ENCODE measurements at regions not wholly inside any gene's neighbourhood (a gene's known extent, or its start where the extent isn't known, plus 50 kb on each side); places are given as distances from the start of the nearest gene placed in this dataset.

DNA sequence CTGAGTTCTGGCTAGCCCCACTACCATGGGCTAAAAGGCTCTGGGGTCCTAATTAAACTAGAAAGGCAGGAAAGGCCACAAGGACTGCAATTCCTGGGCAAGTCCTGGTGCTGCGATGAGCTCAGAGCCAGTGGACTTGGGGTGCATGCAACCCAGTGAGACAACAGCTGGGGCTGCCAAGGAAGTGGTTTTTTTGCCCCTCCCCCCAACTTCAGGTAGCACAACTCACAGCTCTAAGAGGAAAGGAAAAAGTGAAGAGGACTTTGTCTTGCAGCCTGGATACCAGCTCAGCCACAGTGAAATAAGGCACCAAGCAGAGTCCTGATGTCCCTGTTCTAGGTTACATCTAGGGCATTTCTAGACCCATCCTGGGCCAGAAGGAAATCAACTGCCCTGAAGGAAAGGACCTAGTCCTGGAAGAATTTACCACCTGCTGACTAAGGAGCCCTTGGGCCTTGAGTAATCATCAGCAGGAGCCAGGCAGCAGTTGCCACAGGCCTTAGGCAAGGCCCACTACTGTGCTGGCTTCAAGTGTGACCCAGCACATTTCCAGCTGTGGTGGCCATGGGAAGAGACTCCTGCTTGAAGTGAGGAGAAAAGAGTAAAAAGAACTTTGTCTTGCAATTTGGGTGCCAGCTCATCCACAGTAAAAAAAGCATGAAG lies 358.4 kb downstream of the BTBD3 start:
- no peak for DNase-seq (ENCODE audit: low read depth)

DNA sequence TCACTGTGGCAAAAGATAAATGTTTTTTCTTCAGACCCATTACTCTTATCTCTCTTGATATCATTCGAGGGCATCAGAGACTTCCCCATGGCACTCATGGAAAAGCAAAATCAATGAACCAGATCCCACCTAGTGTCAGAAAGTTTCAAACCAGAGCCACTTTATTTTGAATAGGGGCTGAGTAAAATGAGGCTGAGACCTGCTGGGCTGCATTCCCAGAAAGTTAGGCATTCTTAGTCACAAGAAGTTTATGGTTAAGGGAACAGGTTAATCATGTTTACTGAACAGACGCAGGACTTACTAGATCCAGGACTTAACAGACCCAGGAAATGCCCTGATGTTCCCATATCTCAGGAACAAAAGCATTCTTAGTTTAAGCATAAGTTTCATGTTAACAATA lies 369.9 kb downstream of the BTBD3 start:
- peak; percentile 3 for DNase-seq (ENCODE audit: low read depth)

DNA sequence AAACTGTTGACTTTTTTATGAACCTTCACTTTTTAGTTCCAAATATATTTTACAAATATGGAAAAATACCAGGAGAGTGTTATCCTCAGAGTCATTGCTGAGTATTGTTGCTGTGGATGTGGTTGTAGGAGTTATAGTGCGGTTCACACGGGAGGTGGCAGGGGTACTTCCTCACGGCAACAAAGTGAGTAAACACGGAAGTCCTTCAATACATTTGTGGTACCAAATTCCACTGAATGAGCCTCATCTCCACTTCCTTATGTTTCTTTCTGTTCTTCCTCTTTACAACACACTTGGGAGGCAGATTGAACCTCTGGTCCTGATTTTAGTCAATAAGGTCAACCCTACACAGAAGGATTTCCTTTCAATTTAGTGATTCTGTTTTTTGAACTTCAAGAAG lies 371.8 kb downstream of the BTBD3 start:
- DNase-seq (ENCODE audit: low read depth): no peak

DNA sequence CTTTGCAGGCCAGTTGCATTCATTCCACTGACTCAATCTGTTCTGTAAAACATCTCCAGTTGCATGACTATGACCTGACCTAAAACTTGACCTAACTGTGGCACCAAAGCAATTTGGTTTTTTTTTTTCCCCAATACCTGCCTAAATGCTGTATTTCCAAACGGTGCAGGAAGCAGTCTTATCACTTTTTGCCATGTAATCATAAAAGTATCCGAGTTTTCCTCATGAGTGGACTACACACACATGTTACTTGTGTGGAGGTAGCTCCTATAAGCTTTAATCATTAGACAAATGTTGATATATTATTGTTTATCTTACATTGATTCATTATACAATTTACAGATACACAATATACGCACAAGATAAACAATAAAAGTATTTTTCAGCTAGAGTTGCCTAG lies 373.7 kb downstream of the BTBD3 start:
- DNase-seq (ENCODE audit: low read depth): no peak

DNA sequence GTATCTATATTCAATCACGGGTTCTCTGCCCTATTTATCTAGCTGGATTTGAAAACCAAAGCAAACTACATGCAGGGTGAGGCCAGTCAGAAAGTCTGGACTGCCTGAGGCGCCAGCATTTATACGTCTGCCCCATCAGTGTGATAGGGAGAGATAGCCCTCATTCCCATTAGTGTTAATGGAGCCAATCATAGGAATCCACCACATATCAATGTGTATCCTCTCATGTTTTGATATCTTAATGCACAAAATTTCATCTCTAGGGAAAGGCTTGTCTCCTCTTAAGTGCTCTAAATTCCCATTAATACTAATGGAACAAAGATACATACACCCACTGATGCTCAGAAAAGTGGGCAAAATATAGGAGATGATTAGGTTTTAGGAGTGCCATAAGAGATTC lies 376.2 kb downstream of the BTBD3 start:
- DNase-seq (ENCODE audit: low read depth): no peak

DNA sequence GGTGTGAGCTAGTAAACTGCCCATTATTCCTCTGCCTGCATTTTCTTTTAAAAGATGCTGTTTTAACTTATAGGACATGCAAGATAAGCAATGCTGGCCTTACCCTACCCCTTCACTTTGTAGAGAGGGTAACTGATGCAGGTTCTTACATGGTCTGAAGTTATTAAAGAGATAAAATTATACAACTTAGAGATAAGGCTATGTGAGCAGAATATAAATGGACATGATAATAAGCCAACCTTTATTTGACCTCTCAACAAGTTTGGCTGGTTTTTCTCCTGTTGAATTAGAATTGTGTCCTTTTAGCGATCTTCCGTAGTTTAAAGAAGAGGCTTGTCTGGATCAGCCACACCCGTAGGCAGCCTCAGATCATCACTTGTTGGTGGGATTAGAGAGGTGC lies 377.0 kb downstream of the BTBD3 start:
- DNase-seq (ENCODE audit: low read depth): no peak

DNA sequence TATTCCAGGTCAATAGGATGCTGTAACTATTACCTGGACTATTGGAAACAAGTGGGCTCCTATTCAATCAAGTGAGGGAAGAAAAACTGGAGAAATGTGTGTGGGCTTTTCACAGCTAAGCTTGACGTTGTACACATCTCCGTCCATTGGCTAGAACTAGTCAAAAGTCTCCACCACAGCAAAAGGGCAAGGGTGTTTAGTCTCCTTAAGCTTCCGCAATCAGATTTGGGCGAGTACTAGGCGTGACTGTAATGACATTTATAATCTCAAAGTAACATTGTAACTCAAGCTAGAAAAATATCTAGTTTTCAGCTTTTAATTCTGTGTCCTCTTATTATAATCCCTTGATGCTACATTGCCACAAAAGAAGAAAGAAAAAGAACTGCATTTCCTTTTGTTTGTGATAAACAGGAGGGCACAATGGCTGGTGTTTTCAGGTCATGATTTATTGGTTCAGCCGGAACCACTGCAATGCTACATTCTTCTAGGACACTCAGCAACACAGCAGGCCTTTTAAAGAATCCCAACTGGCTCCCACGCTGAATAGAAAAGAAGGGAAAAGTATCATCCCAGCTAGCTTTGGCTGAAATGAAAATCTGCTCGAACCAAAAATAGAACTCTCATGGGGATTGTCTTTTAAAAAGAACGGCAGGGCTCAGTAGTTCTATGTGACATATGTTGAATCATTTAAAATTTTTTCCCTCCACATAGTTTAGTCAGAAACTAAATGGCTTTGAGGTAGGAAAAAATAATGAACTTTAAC lies 387.7 kb downstream of the BTBD3 start:
- no peak for DNase-seq (ENCODE audit: low read depth)

DNA sequence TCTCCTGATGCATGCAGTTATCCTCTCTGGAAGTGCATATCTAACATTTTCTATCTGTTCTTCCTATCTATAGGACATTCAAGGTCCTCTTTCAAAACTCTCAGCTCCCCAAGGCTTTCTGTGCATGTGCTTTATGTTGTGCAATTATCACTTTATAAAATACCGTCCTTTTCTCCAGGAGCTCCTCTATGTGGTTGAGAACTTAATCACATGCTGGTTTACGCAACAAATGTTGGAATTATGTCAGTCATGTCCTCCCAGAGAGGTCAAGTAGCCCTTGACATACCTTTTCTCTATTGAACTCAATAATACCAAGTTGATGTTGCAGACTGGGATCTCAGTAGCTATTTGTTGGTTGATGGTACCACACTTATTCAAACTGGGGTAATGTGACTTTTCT lies 388.4 kb downstream of the BTBD3 start:
- peak; percentile 3 for DNase-seq (ENCODE audit: low read depth)

DNA sequence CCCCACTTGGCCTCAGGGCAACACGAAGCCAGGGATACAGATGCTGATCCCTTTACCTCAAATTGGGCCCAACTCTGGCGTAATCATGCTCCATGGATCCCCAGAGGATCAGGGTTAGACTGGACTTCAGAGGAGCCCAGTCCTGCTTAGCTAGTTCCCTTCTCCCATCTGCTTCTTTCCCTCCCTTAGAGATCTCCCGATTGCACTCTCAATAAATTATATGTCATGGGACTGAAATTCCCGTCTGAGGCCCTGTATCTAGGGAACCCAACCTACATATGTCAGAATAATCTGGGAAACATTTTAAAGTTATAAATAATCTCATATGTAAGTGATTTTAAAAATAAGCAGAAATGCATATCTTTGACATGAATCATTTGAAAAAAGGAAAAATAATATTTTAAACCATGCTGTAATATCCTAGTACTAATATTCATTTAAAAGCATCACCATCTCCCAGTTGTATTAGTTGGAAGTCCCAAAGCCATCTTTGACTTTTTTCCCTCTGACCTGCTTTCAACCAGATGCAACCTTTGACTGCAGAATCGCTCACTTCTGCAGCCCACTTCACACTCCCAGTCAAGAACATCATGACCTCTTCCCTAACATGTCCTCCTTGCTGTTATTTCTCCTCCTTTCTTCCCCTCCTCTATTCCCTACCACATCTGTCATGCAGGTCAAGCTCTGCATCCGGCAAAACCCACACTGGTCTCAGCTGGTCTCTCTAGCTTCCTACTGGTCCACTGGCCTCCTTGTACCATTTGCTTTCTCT lies 393.6 kb downstream of the BTBD3 start:
- DNase-seq (ENCODE audit: low read depth): no peak

DNA sequence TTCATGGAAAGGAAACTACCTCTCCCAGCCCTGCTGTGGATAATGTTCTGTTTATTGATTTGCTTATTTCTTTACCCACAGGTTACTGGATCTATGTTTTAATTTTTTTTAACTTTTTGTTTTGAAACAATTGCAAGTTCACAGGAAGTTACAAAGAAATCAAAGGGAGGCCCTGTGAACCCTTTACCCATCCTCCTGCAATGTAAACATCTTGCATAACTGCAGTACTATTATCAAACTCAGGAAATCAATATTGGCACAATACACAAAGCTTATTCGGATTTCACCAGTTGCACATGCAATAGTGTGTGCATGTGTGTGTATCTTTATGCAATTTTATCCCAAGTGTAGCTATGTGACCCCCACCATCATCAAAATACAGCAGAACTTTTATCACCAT lies 398.0 kb downstream of the BTBD3 start:
- DNase-seq (ENCODE audit: low read depth): no peak

DNA sequence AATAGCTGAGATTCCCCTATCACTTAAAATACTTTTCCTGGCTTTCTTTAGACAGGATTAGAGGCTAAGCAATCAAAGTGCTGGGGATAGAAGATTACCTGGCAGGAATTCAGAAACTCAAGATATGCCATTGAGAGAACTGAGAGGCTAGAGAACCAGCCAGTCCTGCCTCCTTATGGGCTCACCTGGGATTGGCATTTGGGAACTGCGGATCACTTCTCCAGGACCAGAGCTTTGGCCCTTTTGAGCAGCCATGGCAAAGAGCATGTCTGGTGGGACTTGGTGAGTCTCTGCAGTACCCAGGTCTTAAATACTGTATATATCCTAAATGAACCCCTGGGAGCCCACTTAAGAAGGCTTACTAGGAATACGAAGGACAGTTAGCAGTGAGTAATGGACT lies 399.1 kb downstream of the BTBD3 start:
- DNase-seq (ENCODE audit: low read depth): no peak

DNA sequence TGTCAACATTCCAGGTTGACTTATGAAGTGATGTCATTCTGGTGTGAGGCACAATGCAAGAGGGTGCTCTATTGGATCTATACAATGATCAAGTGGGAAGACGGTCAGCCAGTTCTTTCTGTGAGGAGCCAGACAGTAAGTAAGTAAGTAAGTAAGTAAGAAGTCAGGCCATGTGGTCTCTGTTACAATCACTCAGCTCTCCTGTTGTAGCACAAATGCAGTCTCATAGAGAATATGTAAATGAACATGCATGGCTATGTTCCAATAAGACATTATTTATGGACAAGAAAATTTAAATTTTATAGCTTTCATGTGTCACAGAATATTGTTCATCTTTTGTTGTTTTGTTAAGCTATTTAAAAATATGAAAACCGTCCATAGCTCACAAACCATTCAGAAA lies 399.7 kb downstream of the BTBD3 start:
- no peak for DNase-seq (ENCODE audit: low read depth)

DNA sequence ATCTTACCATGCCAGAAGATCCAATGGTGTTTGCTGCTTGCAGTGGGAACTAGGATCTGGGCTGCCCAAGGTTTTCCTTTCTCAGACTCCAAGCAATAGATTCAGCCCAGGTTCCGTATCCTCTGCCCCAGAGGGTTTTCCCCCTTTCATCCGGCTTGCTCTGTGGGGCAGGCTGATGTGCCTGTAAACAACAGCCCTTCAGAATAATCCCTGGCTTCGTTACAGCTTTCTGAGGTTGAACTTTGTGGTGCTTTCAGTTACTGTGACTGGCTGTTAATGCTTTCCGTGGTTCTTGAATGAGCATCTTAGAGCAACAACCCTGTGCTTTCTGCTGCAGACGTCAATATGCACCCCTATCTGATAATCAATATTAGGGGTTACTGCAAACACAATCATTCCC lies 400.4 kb downstream of the BTBD3 start:
- DNase-seq (ENCODE audit: low read depth): no peak

DNA sequence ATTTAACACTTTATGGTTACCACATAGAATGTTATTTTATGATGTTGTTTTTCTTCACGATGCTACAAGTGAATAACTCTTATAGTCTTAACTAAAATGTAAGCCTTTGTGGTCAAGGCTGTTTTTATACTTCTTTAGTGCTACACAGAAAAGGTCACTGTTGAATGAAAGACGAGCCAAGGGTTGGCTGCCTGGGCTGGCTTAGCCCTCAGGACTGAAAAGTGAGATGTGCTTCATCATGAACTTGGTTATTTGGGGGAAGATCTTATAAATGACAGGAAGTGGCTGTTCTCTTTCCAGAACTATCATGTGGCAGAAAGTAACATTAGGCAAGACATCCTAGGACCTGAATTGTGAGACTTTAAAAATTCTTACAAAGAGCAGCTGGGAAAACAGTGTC lies 404.0 kb downstream of the BTBD3 start:
- DNase-seq (ENCODE audit: low read depth): no peak

DNA sequence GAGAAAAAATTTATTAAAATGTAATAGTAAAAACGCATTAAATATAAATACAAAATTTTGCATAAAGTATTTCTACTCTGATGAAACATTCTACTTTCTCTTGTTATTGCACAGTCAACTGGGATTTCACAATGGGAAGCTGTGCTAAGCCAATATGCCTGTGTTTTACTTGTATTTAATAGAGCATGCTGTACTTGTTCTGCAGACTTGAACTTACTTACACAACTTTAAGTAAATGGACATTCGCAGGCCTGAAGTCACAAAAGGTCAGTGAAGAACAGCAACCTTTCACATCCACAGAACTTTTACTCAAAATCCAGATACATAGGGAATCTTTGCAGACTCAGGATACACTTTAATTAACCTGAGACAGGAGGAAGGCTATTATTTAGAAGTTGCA lies 409.5 kb downstream of the BTBD3 start:
- peak; percentile 2 for DNase-seq (ENCODE audit: low read depth)

DNA sequence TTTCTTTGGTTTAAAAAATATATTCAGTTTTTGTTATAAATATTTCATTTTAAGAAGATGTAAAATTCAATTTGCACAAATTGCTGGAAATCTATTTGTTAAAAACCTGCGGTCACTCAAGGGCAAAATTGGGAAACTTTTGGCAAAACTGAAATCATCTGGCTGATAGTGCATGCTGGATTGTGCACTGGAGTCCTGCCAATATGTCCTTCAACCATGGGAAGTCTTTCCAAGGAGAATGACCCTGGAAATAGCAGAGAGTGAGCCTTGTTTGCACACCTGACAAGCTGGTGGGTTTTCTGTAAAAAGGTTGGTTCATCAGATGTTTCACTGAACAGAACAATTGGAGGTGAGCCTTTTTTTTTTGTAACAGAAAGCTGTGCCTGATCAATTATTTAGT lies 413.5 kb downstream of the BTBD3 start:
- no peak for DNase-seq (ENCODE audit: low read depth)

DNA sequence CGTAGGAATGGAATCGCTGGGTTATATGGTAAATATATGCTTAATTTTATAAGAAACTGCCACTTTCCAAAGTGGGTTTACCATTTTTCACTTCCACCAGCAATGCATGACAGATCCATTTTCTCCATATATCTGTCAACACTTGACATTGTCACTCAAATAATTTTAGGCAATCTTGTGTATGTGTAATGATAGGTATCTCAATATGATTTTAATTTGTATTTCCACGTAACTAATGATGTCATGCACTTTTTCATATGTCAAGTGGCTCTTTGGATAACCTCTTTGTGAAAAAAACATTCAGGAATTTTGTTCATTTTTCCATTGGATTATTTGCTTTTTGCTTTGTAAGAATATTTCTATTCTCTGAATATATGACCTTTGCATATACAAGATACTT lies 419.9 kb downstream of the BTBD3 start:
- no peak for DNase-seq (ENCODE audit: low read depth)

DNA sequence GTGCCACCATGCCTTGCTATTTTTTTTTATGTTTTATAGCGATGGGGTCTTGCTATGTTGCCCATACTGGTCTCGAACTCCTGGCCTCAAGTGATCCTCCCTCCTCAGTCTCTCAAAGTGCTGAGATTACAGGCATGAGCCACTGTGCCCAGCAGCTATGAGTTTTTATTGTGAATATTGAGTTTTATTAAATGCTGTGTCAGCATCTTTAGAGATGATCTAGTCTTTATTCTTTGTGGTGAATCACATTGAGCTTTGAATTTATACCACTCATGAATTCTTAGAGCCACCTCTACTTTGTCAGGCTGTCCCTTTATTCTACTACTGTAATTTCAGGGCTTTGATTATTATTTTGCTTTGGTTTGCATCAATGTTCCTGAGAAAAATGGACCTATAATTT lies 428.3 kb downstream of the BTBD3 start:
- DNase-seq (ENCODE audit: low read depth): no peak

DNA sequence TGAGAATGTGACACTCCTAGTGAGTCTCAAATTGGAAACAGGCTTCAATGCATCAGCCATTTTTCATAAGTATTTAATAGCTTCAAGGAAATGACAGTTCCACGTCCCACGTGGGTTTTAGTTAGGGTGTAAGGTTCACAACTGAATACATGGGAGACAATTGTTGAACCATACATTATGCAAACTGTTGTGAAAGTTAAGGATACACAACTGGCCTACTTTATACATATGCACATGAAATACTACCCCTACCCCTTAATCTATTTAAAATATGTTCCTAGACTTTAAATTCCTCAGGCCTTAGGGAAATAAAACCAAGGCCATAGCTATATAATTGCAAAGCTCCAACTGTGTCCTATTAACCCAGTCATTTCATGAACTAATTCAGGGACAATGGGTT lies 436.1 kb downstream of the BTBD3 start:
- DNase-seq (ENCODE audit: low read depth): no peak

DNA sequence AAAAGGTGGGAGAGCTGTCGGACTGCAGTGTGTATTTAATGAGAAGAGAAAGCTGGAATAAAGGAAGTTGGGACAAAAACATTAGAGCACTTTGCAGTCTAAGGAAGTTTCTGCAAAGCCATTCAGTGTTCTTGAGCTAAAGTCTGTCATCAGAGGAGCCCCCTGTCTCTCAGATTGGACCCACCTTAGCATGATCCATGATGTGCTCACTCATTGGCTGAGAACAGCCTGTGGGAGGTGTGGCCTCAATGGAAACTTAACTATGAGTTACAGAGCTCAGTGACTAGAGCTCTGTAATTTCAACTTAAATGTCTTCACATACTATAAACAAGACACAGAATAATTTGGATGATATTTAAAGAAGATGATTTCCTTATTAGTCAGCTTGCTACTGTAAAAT lies 437.0 kb downstream of the BTBD3 start:
- DNase-seq (ENCODE audit: low read depth): no peak

DNA sequence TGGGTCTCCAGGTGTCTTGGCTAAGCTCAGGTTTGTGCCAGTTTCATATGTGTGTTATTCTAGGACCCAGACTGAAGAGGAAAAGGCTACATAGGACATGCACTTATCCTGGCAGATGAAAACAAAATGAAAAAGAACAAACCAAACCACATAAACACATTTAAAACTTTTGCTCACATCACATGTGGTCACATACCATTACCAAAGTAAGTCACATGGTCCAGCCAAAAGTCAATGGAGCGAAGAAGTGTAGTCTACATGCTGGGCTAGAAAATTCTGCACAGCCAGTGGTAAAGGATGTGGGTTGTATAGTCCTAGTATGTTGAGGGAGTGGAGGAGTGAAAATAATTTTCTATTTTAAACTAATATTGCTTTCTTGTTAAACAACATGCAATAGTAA lies 437.5 kb downstream of the BTBD3 start:
- no peak for DNase-seq (ENCODE audit: low read depth)

DNA sequence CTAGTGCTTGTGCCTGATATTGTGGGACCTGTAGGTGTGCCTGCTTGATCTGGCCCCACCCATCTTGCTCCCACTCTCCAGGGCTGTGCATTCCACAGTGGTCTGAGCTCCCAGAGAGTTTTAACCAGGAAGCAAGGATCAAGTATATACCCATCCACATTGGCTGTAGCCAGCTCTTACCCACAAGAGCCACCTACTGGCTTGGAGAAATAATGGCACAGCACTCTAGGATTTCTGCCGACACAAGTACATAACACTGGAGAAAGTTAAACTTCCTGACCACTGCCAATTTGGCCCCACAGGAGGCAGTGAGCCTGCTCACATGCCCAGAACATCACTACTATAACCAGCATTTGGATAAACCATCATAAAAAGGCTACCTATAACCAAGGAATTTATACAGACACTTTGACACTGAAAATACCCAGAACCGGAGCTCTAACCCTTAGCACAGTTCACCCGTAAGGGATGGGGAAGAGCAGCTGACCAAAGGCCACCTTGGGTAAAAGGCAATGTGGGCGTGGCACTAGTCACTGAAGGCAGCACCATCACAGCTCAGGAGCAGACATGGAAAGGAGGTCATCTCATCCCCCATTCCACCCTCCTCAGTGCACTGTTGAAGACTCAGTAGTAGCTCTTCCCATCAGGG lies 440.4 kb downstream of the BTBD3 start:
- peak; percentile 30 for DNase-seq (ENCODE audit: low read depth)

DNA sequence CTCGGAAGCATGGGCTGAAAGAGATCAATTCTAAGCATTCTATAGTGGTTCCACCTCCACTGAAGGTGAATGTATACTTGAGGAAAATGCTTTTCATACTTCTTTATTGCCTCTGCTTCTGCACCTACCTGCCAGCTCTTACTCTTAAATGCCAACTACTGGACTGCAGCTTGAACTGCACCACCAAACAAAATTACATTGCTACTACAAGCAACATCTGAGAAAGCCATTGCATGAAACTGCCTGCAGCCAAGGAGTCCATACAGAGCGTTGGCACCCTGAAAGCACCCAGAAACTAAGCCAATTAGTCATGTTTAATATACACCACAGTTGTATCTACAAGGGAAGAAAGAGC lies 440.9 kb downstream of the BTBD3 start:
- no peak for DNase-seq (ENCODE audit: low read depth)
